SU-DHL-6 (cell line): ENCODE measurements at regions not wholly inside any gene's neighbourhood (a gene's known extent, or its start where the extent isn't known, plus 50 kb on each side); places are given as distances from the start of the nearest gene placed in this dataset.
A peak's percentile ranks its signal among the peaks of the same experiment; 100 is the strongest.

Source experiments
- H2AFZ ChIP-seq: fragments of 200-600 bp; sonication (generic); 2 replicates; pipeline ENCODE4 v1.6.1; 2014; ENCODE audit warnings: low read depth, mild to moderate bottlenecking, moderate library complexity, mixed read lengths, antibody characterized with exemption, low read length; ENCODE audit not compliant: severe bottlenecking
- H3F3A ChIP-seq: fragments of 200-600 bp; shearing (Covaris generic); 2 replicates; pipeline ENCODE4 v1.6.0; 2016; ENCODE audit warnings: antibody characterized with exemption, mild to moderate bottlenecking; ENCODE audit not compliant: insufficient read depth
- H3K27ac ChIP-seq: fragments of 200-600 bp; sonication (generic); 2 replicates; pipeline ENCODE4 v1.5.1; 2016; ENCODE audit warnings: low read depth, mild to moderate bottlenecking, low read length, moderate library complexity, mixed read lengths
- H3K27me3 ChIP-seq: fragments of 200-600 bp; sonication (generic), shearing (Covaris generic); 2 replicates; pipeline ENCODE4 v1.6.0; 2014; ENCODE audit warnings: mild to moderate bottlenecking, low read length
- H3K36me3 ChIP-seq: fragments of 200-600 bp; sonication (generic); 2 replicates; pipeline ENCODE4 v1.6.1; 2014; ENCODE audit warnings: mild to moderate bottlenecking, low read length, mixed read lengths
- H3K4me2 ChIP-seq: fragments of 300-600, 200-600 bp; shearing (Covaris generic), sonication (generic); 2 replicates; pipeline ENCODE4 v1.6.0; 2014; ENCODE audit warnings: low read length, low read depth, mild to moderate bottlenecking; ENCODE audit not compliant: poor library complexity, severe bottlenecking
- H3K4me3 ChIP-seq: fragments of 200-600 bp; sonication (generic); 2 replicates; pipeline ENCODE4 v1.5.1; 2014; ENCODE audit warnings: antibody characterized with exemption, low read length, mild to moderate bottlenecking, mixed read lengths; ENCODE audit not compliant: insufficient read depth, poor library complexity, severe bottlenecking
- H3K79me2 ChIP-seq: fragments of 200-600 bp; sonication (generic); 2 replicates; pipeline ENCODE4 v1.6.1; 2014; ENCODE audit warnings: mild to moderate bottlenecking, low read length, moderate library complexity; ENCODE audit not compliant: insufficient read depth
- H3K9ac ChIP-seq: fragments of 200-600 bp; sonication (generic); 2 replicates; pipeline ENCODE4 v1.7.0; 2014; ENCODE audit warnings: mild to moderate bottlenecking, low read length
- H3K9me2 ChIP-seq: fragments of 200-600 bp; sonication (generic); replicated peaks from 2 replicates; pipeline ENCODE4 v1.6.1; 2014; ENCODE audit warnings: low read length; ENCODE audit not compliant: insufficient read depth
- H3K9me3 ChIP-seq: fragments of 200-600 bp; sonication (generic); 2 replicates; pipeline ENCODE4 v1.6.1; 2014; ENCODE audit warnings: low read length, mixed read lengths; ENCODE audit not compliant: insufficient read depth
- H4K20me1 ChIP-seq: fragments of 200-600 bp; sonication (generic); 2 replicates; pipeline ENCODE4 v1.6.1; 2014; ENCODE audit warnings: low read depth, mild to moderate bottlenecking, antibody characterized with exemption, low read length, moderate library complexity, mixed read lengths
- CTCF ChIP-seq: fragments of 200-600 bp; sonication (generic); IDR thresholded peaks from one replicate; pipeline ENCODE4 v1.5.1; 2017; ENCODE audit warnings: antibody characterized with exemption, mild to moderate bottlenecking, low read length, moderate library complexity; ENCODE audit not compliant: insufficient read depth, poor library complexity, severe bottlenecking
- EZH2phosphoT487 ChIP-seq: fragments of 200-600 bp; sonication (generic), shearing (Covaris generic); conservative IDR thresholded peaks from 2 replicates; pipeline ENCODE4 v1.6.1; 2018; ENCODE audit warnings: mild to moderate bottlenecking, antibody characterized with exemption, low read length, moderate library complexity, mixed read lengths

- Histone ChIP-seq H2AFZ (no peak overlapping the region), H3K9ac (no peak overlapping the region), H3K36me3 (no peaks in the 10 kb centered on the region), H4K20me1 (no peaks in the 10 kb centered on the region), H3K9me2 (no peaks in the 10 kb centered on the region), H3K27ac (no peak overlapping the region), H3K4me2 (no peak overlapping the region), H3K4me3 (no peak overlapping the region), H3K79me2 (no peaks in the 10 kb centered on the region), H3F3A (no peaks in the 10 kb centered on the region), H3K9me3 (no peaks in the 10 kb centered on the region), H3K27me3 (no peaks in the 10 kb centered on the region)
- no peak for TF ChIP-seq EZH2phosphoT487
- TF ChIP-seq CTCF, result no peak
These were observed 292.2 kb upstream of the ZWINT start for GRCh38 chr10:56653289-56653688.

GRCh38 chr10:56646329-56647111 lies 285.5 kb upstream of the ZWINT start:
- TF ChIP-seq EZH2phosphoT487 (no peak), CTCF (no peak)

GRCh38 chr10:56633876-56634452 lies 272.9 kb upstream of the ZWINT start:
- H3K4me2 ChIP-seq, result peak overlapping the region; percentile 44
- H3K4me3 ChIP-seq, result no peak overlapping the region

More at GRCh38 chr10:56646329-56647111, 285.5 kb upstream of the ZWINT start:
- Histone ChIP-seq H3K4me3 (no peak overlapping the region), H3K27ac (no peak overlapping the region), H3K9me3 (no peaks in the 10 kb centered on the region), H3K27me3 (no peaks in the 10 kb centered on the region), H2AFZ (no peak overlapping the region), H3K9ac (no peak overlapping the region), H3F3A (no peaks in the 10 kb centered on the region), H3K9me2 (no peaks in the 10 kb centered on the region), H3K79me2 (no peaks in the 10 kb centered on the region), H3K36me3 (no peaks in the 10 kb centered on the region), H3K4me2 (no peak overlapping the region), H4K20me1 (no peaks in the 10 kb centered on the region)

More at GRCh38 chr10:56633876-56634452, 272.9 kb upstream of the ZWINT start:
- Histone ChIP-seq H3K27ac (peak overlapping the region; percentile 46), H3K9me2 (no peaks in the 10 kb centered on the region), H2AFZ (no peak overlapping the region), H3K27me3 (no peaks in the 10 kb centered on the region), H3K9me3 (no peaks in the 10 kb centered on the region), H4K20me1 (no peaks in the 10 kb centered on the region), H3K9ac (no peak overlapping the region), H3F3A (no peaks in the 10 kb centered on the region), H3K36me3 (no peaks in the 10 kb centered on the region), H3K79me2 (no peaks in the 10 kb centered on the region)
- no peak for TF ChIP-seq CTCF
- TF ChIP-seq EZH2phosphoT487, result no peak
